HEK293 (cell line): ENCODE measurements at regions not wholly inside any gene's neighbourhood (a gene's known extent, or its start where the extent isn't known, plus 50 kb on each side); places are given as distances from the start of the nearest gene placed in this dataset.
"Not testable (repeated sequence)": the region's sequence is repeated elsewhere in the genome, so short reads cannot be mapped to it uniquely, and the experiment has no call there.

Experiments
- CTCF ChIA-PET: fragments of 350-600 bp; formaldehyde crosslinking; extraction: SDS; loops from one replicate; lab custom pipeline; 2021; ENCODE audit warnings: antibody characterized with exemption; lab: Yijun Ruan, JAX
- POLR2A ChIA-PET: fragments of 300-600 bp; formaldehyde crosslinking; extraction: SDS; loops from one replicate; lab custom pipeline; 2020; ENCODE audit warnings: antibody characterized with exemption, inconsistent platforms; lab: Yijun Ruan, JAX
- H3K27ac ChIP-seq: fragments of 200-500 bp; sonication (Bioruptor generic); 2 replicates; pipeline ENCODE4 v1.5.1; 2014; ENCODE audit warnings: low read depth, low read length, control low read depth, inconsistent platforms; ENCODE audit errors: extremely low read depth
- H3K36me3 ChIP-seq, 2 experiments: fragments of 200-500 bp in 1 of 2; sonication (Bioruptor generic) in 1 of 2; 1 replicate in 1 of 2; 2 replicates in 1 of 2; pipeline ENCODE4 v1.5.1; 2014 to 2017; ENCODE audit warnings: inconsistent platforms in 2 of 2, low read length in 2 of 2; ENCODE audit not compliant: control insufficient read depth in 2 of 2, insufficient read depth in 1 of 2
- H3K4me1 ChIP-seq: fragments of 200-500 bp; sonication (Bioruptor generic); 2 replicates; pipeline ENCODE4 v1.5.1; 2014; ENCODE audit warnings: mild to moderate bottlenecking, low read length, inconsistent platforms; ENCODE audit not compliant: control insufficient read depth, insufficient read depth
- H3K4me3 ChIP-seq: 2 replicates; pipeline ENCODE4 v1.5.1; 2011; ENCODE audit warnings: low read depth, mild to moderate bottlenecking, control low read depth, low read length, moderate library complexity
- H3K9me3 ChIP-seq: fragments of 200-500 bp; sonication (Bioruptor generic); 2 replicates; pipeline ENCODE4 v1.5.1; 2014; ENCODE audit warnings: low read depth, low read length, inconsistent platforms; ENCODE audit not compliant: control insufficient read depth, insufficient read depth
- KLF1 ChIP-seq: fragments of 450-650 bp; formaldehyde crosslinking; IDR thresholded peaks from 2 replicates; pipeline ENCODE4 v1.5.1; 2016; ENCODE audit warnings: missing biosample characterization, missing genetic modification characterization
- OVOL3 ChIP-seq: fragments of 450-650 bp; formaldehyde crosslinking; IDR thresholded peaks from 2 replicates; pipeline ENCODE4 v1.5.1; 2016; ENCODE audit warnings: missing biosample characterization, missing genetic modification characterization
- ZNF311 ChIP-seq: fragments of 450-650 bp; formaldehyde crosslinking; IDR thresholded peaks from 2 replicates; pipeline ENCODE4 v1.5.1; 2017; ENCODE audit warnings: missing biosample characterization, missing genetic modification characterization, borderline replicate concordance
- ZNF366 ChIP-seq: fragments of 450-650 bp; formaldehyde crosslinking; conservative IDR thresholded peaks from 2 replicates; pipeline ENCODE4 v1.5.1; 2016; ENCODE audit warnings: missing biosample characterization, missing genetic modification characterization
- ZNF423 ChIP-seq: fragments of 450-650 bp; formaldehyde crosslinking; IDR thresholded peaks from 2 replicates; pipeline ENCODE4 v1.5.1; 2016; ENCODE audit warnings: missing biosample characterization, missing genetic modification characterization
- ZNF48 ChIP-seq: fragments of 450-650 bp; formaldehyde crosslinking; IDR thresholded peaks from 2 replicates; pipeline ENCODE4 v1.5.1; 2016; ENCODE audit warnings: missing biosample characterization, missing genetic modification characterization
- ZNF530 ChIP-seq: fragments of 450-650 bp; formaldehyde crosslinking; IDR thresholded peaks from 2 replicates; pipeline ENCODE4 v1.5.1; 2016; ENCODE audit warnings: low read depth, missing biosample characterization, missing genetic modification characterization
- ZNF623 ChIP-seq: fragments of 450-650 bp; formaldehyde crosslinking; IDR thresholded peaks from 2 replicates; pipeline ENCODE4 v1.5.1; 2016; ENCODE audit warnings: missing biosample characterization, missing genetic modification characterization
- ZSCAN16 ChIP-seq: fragments of 450-650 bp; formaldehyde crosslinking; IDR thresholded peaks from 2 replicates; pipeline ENCODE4 v1.5.1; 2016; ENCODE audit warnings: missing biosample characterization, missing genetic modification characterization
- TF ChIP-seq, protein P1 (sequence below): fragments of 450-650 bp; formaldehyde crosslinking; IDR thresholded peaks from 2 replicates; pipeline ENCODE4 v1.5.1; 2016; ENCODE audit warnings: missing biosample characterization, missing genetic modification characterization
- TF ChIP-seq, protein P2 (sequence below): fragments of 450-650 bp; formaldehyde crosslinking; IDR thresholded peaks from 2 replicates; pipeline ENCODE4 v1.5.1; 2016; ENCODE audit warnings: missing biosample characterization, missing genetic modification characterization
- TF ChIP-seq, protein P3 (sequence below): fragments of 450-650 bp; formaldehyde crosslinking; IDR thresholded peaks from 2 replicates; pipeline ENCODE4 v1.5.1; 2016; ENCODE audit warnings: missing biosample characterization, missing genetic modification characterization
- TF ChIP-seq, protein P4 (sequence below): fragments of 450-650 bp; formaldehyde crosslinking; IDR thresholded peaks from 2 replicates; pipeline ENCODE4 v1.5.1; 2016; ENCODE audit warnings: missing biosample characterization, missing genetic modification characterization

DNA sequence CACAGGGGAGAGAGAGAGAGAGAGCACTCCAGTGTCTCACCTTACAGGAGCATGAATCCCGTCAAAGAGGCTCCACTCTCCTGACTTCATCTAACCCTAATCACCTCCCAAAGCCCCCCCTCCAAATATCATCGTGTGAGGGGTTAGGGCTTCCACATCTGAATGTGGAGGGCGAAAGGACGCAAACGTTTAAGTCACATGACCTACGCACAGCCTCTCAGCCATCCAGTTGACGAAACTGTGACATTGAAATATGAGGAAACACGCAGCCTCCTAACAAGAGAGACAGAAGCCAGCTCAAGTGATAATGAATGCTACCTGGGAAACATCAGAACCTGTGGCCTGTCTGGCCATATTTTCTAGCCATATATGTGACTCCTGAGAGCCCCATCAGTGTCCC is 63.7 kb downstream of the MATN1 start (continued):
- TF ChIP-seq, protein P1, sequence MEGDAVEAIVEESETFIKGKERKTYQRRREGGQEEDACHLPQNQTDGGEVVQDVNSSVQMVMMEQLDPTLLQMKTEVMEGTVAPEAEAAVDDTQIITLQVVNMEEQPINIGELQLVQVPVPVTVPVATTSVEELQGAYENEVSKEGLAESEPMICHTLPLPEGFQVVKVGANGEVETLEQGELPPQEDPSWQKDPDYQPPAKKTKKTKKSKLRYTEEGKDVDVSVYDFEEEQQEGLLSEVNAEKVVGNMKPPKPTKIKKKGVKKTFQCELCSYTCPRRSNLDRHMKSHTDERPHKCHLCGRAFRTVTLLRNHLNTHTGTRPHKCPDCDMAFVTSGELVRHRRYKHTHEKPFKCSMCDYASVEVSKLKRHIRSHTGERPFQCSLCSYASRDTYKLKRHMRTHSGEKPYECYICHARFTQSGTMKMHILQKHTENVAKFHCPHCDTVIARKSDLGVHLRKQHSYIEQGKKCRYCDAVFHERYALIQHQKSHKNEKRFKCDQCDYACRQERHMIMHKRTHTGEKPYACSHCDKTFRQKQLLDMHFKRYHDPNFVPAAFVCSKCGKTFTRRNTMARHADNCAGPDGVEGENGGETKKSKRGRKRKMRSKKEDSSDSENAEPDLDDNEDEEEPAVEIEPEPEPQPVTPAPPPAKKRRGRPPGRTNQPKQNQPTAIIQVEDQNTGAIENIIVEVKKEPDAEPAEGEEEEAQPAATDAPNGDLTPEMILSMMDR (tag by site-specific recombination): no peak
- TF ChIP-seq ZNF311 (no peak), ZSCAN16 (no peak)
- TF ChIP-seq, all 188 proteins: peak for 0

DNA sequence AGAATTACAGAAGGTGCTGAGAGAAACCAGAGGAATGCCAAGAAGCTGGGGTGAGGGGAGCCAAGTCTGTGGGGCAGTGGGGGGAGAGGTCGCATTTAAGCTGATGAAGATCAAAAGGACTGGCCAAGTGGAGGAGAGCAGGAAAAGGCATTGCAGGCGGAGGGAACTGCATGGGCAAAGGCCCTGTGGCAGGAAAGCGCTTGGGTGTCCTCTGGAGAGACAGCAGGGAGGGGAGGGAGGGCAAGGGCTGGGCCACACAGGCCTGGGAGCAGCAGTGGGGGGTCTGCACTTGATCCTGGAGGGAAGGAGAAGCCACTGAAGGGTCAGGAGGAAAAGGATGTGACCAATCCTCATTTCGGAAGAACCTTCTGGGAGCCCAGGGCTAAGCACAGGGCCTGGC is 65.0 kb downstream of the MATN1 start:
- CTCF ChIA-PET, H3K9me3 ChIP-seq, POLR2A ChIA-PET, H3K4me3 ChIP-seq, H3K4me1 ChIP-seq, H3K36me3 ChIP-seq, H3K27ac ChIP-seq: not testable (repeated sequence)
- TF ChIP-seq ZNF623 (tag by site-specific recombination): peak; percentile 83

DNA sequence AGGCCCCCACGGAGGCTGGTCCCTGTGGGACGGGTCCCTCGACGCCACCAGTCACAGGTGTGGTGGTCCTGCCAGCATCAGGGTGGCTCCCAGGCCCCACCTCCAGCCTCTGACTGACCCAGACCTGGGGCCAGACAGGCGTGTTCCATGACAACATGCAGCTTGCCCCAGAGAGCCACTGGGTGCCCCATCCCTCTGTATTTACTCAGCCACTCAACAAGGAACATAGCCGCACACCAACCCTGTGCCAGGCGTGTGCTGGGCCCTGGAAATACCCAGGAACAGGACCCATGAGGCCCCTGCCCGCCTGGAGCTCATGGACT is 65.4 kb downstream of the MATN1 start:
- Histone ChIP-seq H3K9me3 (no peaks in the 10 kb centered on the region), H3K27ac (no peak overlapping the region)
- no peak for TF ChIP-seq ZNF48
- TF ChIP-seq ZNF366 (tag by site-specific recombination): no peak
- TF ChIP-seq OVOL3 (tag by site-specific recombination): no peak
- no peak for TF ChIP-seq ZNF530
- TF ChIP-seq, protein P2, sequence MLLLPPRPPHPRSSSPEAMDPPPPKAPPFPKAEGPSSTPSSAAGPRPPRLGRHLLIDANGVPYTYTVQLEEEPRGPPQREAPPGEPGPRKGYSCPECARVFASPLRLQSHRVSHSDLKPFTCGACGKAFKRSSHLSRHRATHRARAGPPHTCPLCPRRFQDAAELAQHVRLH: no peak
- TF ChIP-seq ZNF423 (tag by site-specific recombination): no peak
- TF ChIP-seq, protein P3, sequence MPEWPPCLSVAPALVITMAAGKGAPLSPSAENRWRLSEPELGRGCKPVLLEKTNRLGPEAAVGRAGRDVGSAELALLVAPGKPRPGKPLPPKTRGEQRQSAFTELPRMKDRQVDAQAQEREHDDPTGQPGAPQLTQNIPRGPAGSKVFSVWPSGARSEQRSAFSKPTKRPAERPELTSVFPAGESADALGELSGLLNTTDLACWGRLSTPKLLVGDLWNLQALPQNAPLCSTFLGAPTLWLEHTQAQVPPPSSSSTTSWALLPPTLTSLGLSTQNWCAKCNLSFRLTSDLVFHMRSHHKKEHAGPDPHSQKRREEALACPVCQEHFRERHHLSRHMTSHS (tag by site-specific recombination): no peak
- TF ChIP-seq, all 188 proteins: peak for 0
- Histone ChIP-seq H3K36me3 (no peaks in the 10 kb centered on the region), H3K4me3 (no peak overlapping the region), H3K4me1 (no peaks in the 10 kb centered on the region)
- POLR2A ChIA-PET: no interaction called here
- CTCF ChIA-PET: no interaction called here

DNA sequence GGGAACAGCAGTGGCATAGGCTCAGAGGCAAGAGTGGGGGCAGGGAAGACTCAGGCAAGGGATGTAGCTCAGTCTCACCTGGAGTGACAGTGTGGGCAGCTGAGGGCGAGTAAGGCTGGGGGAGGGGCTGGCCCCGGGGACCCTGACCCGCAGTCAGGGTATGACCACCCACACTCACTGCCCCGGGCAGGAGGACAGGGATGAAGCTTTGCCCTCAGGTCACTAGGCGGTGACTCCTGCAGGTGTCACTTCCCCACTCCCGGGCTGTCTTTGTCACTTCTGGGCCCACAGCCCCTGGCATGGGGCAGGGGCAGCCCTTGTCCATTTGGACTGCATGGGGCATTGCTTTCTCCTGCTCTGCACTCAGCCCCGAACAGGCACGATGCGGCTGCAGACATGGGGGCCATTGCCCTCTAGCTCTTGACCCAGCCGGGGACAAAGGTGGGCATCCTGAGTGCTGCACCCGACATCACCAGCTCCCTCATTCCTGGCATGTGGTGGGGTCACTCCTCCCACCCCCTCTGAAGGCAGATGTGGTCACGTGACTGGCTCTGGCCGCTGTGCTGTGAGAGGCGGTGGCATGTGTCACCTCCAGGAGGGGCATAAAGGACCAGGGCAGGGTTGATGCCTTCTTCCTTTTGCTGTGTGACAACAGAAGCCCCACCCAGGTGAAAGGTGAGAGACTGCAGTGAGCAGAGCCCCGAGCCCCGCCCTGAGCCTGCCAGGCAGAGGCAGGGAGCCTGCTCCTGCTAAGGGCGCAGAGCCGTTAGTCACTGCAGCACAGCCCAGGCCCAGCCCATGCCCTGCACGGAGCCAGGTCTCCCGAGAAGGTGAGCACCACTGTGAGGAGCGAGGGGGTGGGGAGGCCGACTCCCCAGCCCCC is 66.0 kb downstream of the MATN1 start:
- Histone ChIP-seq H3K9me3 (no peaks in the 10 kb centered on the region), H3K36me3 (no peaks in the 10 kb centered on the region), H3K27ac (no peak overlapping the region), H3K4me3 (no peak overlapping the region), H3K4me1 (no peaks in the 10 kb centered on the region)
- CTCF ChIA-PET: no interaction called here
- TF ChIP-seq KLF1 (tag by site-specific recombination): peak; percentile 45; the same call in 1 of the 2 replicates
- TF ChIP-seq, protein P4, sequence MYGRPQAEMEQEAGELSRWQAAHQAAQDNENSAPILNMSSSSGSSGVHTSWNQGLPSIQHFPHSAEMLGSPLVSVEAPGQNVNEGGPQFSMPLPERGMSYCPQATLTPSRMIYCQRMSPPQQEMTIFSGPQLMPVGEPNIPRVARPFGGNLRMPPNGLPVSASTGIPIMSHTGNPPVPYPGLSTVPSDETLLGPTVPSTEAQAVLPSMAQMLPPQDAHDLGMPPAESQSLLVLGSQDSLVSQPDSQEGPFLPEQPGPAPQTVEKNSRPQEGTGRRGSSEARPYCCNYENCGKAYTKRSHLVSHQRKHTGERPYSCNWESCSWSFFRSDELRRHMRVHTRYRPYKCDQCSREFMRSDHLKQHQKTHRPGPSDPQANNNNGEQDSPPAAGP (tag by site-specific recombination): no peak
- POLR2A ChIA-PET: no interaction called here
